ENCODE measurements at regions not wholly inside any gene's neighbourhood (a gene's known extent, or its start where the extent isn't known, plus 50 kb on each side); places are given as distances from the start of the nearest gene placed in this dataset.

DNA sequence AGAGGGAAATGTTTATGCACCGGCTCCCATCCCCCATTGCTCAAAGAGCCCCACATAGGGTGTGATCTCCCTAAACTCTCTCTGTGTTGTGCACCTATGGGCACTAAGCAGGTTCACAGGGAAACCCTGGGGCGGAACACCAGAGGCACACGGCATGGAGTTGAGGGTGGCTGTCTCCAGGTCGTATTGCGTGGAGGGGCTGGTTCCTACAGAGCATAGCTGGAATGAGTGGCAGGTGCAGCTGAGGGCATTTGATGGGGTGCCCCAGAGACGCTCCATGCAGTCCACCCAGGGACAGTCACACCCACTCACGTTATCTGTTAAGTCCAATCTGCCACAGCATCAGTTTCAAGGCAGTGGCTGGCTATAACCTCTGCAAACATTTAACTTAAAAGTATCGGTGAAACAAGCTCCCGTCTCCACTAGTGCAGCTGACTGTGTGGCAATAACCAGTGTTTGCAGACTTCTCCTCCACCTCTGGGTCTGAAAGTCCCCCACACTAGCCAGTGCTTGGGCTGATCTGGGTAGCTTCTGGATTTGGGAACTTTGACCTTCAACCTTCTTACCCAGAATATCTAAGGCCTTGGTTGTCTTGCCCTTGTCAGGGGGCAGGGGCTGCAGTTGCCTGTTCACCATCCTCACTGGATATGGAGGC lies 249.2 kb upstream of the ZNF32 start:
- Histone ChIP-seq H3K23ac (ENCODE audit: insufficient read length) (no peak overlapping the region), H2BK12ac (ENCODE audit: low read depth, low read length) (no peak overlapping the region), H2AK5ac (ENCODE audit: low read depth, low read length) (no peak overlapping the region), H3K27ac (ENCODE audit: low read depth, low read length) (no peak overlapping the region), H4K20me1 (replicated peaks in 1 of 2; ENCODE audit: control insufficient read depth in 1 of 2, insufficient read depth in 2 of 2, low read length in 2 of 2) (no peaks in the 10 kb centered on the region), H2BK15ac (ENCODE audit: low read length) (no peak overlapping the region), H3K36me3 (ENCODE audit: control insufficient read depth in 2 of 4, insufficient read depth in 4 of 4, low read length in 3 of 4) (no peaks in the 10 kb centered on the region), H4K5ac (ENCODE audit: insufficient read length, low read depth, low read length) (no peak overlapping the region), H4K8ac (ENCODE audit: extremely low read depth, insufficient read depth, low read length) (no peak overlapping the region), H3K4me3 (ENCODE audit: extremely low read depth in 1 of 4, insufficient read depth in 2 of 4, low read depth in 3 of 4, low read length in 4 of 4) (no peak overlapping the region), H3K14ac (ENCODE audit: insufficient read length) (no peak overlapping the region), H3K4ac (replicated peaks; ENCODE audit: insufficient read length, low read depth, low read length) (no peak overlapping the region), H3K4me1 (replicated peaks in 1 of 4; ENCODE audit: control insufficient read depth in 3 of 4, insufficient read depth in 4 of 4, low read length in 3 of 4) (no peaks in the 10 kb centered on the region), H3K79me1 (ENCODE audit: low read depth, low read length) (no peaks in the 10 kb centered on the region), H2AFZ (ENCODE audit: low read length) (no peak overlapping the region), H3K79me2 (ENCODE audit: control insufficient read depth in 1 of 2, insufficient read depth in 2 of 2, low read length in 2 of 2) (no peaks in the 10 kb centered on the region), H3K56ac (replicated peaks; ENCODE audit: insufficient read length, low read depth, low read length) (no peak overlapping the region), H3K4me2 (ENCODE audit: insufficient read depth in 1 of 2, low read depth in 2 of 2, low read length in 2 of 2) (no peak overlapping the region), H2BK120ac (replicated peaks; ENCODE audit: low read depth, low read length) (no peak overlapping the region), H3K23me2 (ENCODE audit: low read depth, low read length) (no peaks in the 10 kb centered on the region), H4K91ac (replicated peaks; ENCODE audit: insufficient read length, low read length) (no peak overlapping the region), H3K18ac (ENCODE audit: extremely low read depth, low read length) (no peak overlapping the region), H2BK5ac (ENCODE audit: low read depth, low read length) (no peak overlapping the region; the same call in 1 of the 2 replicates), H3K27me3 (replicated peaks in 1 of 4; ENCODE audit: control insufficient read depth in 3 of 4, extremely low read depth in 1 of 4, insufficient read depth in 3 of 4, low read length in 3 of 4) (no peaks in the 10 kb centered on the region), H3K9ac (replicated peaks in 1 of 4; ENCODE audit: extremely low read depth in 1 of 4, low read depth in 3 of 4, low read length in 3 of 4) (no peak overlapping the region), H2BK20ac (ENCODE audit: low read length) (no peak overlapping the region), H3K9me3 (ENCODE audit: insufficient read depth in 2 of 2, low read depth in 1 of 2, low read length in 1 of 2) (no peaks in the 10 kb centered on the region; a peak in 1 of 4 replicates)
- FAIRE-seq (no peak), DNase-seq (ENCODE audit: low read depth in 1 of 2, low spot score in 2 of 2) (no peak)
- CTCF ChIA-PET (ENCODE audit: partially characterized antibody) = interaction anchor here (1.1 to 3.4 kb wide), 3 partner anchors 12 to 358 kb away, joined by 3 to 16 read pairs (median 7); no protein-coding TSS in a partner anchor
- POLR2A ChIA-PET (ENCODE audit: partially characterized antibody) = interaction anchor here (1.2 kb wide), 1 partner anchor 12 kb away, joined by 3 read pairs; no protein-coding TSS in a partner anchor
- 81% methylated on average over 9 of the region's 9 CpGs; no CpG with 5 or more reads in 1 of the 2 experiments for WGBS, 2 experiments (ENCODE audit: extremely low coverage in 1 of 2, insufficient coverage in 1 of 2, insufficient read length in 1 of 2, insufficient replicate concordance in 2 of 2, low coverage in 1 of 2, low lambda C conversion rate in 2 of 2, missing lambda C conversion rate in 1 of 2)
- TF ChIP-seq BACH1 (IDR thresholded peaks at IDR 0.05; ENCODE audit: low read length) = no peak

All from H1 (cell line).